ENCODE measurements at regions not wholly inside any gene's neighbourhood (a gene's known extent, or its start where the extent isn't known, plus 50 kb on each side); places are given as distances from the start of the nearest gene placed in this dataset.

- Histone ChIP-seq H3F3A (replicated peaks; ENCODE audit: insufficient read depth) (no peaks in the 10 kb centered on the region), H3K27me3 (ENCODE audit: insufficient read depth) (no peaks in the 10 kb centered on the region)
Measured at GRCh38 chr15:93476491-93477177, 387.6 kb upstream of the RGMA start.

More at GRCh38 chr15:93476491-93477177, 387.6 kb upstream of the RGMA start:
- DNase-seq, result no peak
- Histone ChIP-seq H3K79me2 (ENCODE audit: insufficient read depth) (no peaks in the 10 kb centered on the region), H3K36me3 (replicated peaks in 1 of 2; ENCODE audit: control insufficient read depth in 1 of 2, insufficient read depth in 2 of 2, low read length in 1 of 2) (no peaks in the 10 kb centered on the region), H4K20me1 (ENCODE audit: insufficient read depth) (no peaks in the 10 kb centered on the region), H3K4me1 (ENCODE audit: control insufficient read depth in 1 of 2, insufficient read depth in 2 of 2, low read depth in 1 of 2, low read length in 1 of 2) (no peaks in the 10 kb centered on the region), H3K9me2 (no peaks in the 10 kb centered on the region), H3K9ac (no peak overlapping the region), H2AFZ (ENCODE audit: low read depth) (no peak overlapping the region), H3K4me3 (ENCODE audit: low read depth in 2 of 2, low read length in 1 of 2) (no peak overlapping the region), H3K4me2 (no peak overlapping the region), H3K9me3 (no peaks in the 10 kb centered on the region), H3K27ac (ENCODE audit: low read depth in 2 of 2, low read length in 1 of 2) (no peak overlapping the region)
- POLR2A ChIA-PET, result no interaction called here
- TF ChIP-seq RXRA (IDR thresholded peaks at IDR 0.05; ENCODE audit: borderline replicate concordance, low read depth) (no peak), NRF1 (IDR thresholded peaks at IDR 0.05; ENCODE audit: low read depth, low read length) (no peak), RCOR1 (IDR thresholded peaks at IDR 0.05; ENCODE audit: low read length) (no peak), FOXM1 (IDR thresholded peaks at IDR 0.05; ENCODE audit: low read depth) (no peak), MXI1 (IDR thresholded peaks at IDR 0.05; ENCODE audit: low read depth, low read length) (no peak), SMC3 (IDR thresholded peaks at IDR 0.05; ENCODE audit: low read depth, low read length) (no peak), MEF2A (IDR thresholded peaks at IDR 0.05; ENCODE audit: borderline replicate concordance, low read depth) (no peak), JUND (IDR thresholded peaks at IDR 0.05) (no peak), TEAD4 (IDR thresholded peaks at IDR 0.05; ENCODE audit: borderline replicate concordance, insufficient read depth) (no peak), EZH2phosphoT487 (IDR thresholded peaks at IDR 0.05; ENCODE audit: borderline replicate concordance, low read depth) (no peak), SIN3A (IDR thresholded peaks at IDR 0.05; ENCODE audit: borderline replicate concordance, low read depth, low read length) (no peak), USF1 (IDR thresholded peaks at IDR 0.05; ENCODE audit: borderline replicate concordance, low read depth) (no peak), RFX5 (IDR thresholded peaks at IDR 0.05; ENCODE audit: low read length) (no peak), NFIC (IDR thresholded peaks at IDR 0.05; ENCODE audit: borderline replicate concordance) (no peak), MAX (IDR thresholded peaks at IDR 0.05; ENCODE audit: low read depth) (no peak), USF2 (IDR thresholded peaks at IDR 0.05; ENCODE audit: borderline replicate concordance, low read depth, low read length) (no peak)
- TF ChIP-seq, protein P1, sequence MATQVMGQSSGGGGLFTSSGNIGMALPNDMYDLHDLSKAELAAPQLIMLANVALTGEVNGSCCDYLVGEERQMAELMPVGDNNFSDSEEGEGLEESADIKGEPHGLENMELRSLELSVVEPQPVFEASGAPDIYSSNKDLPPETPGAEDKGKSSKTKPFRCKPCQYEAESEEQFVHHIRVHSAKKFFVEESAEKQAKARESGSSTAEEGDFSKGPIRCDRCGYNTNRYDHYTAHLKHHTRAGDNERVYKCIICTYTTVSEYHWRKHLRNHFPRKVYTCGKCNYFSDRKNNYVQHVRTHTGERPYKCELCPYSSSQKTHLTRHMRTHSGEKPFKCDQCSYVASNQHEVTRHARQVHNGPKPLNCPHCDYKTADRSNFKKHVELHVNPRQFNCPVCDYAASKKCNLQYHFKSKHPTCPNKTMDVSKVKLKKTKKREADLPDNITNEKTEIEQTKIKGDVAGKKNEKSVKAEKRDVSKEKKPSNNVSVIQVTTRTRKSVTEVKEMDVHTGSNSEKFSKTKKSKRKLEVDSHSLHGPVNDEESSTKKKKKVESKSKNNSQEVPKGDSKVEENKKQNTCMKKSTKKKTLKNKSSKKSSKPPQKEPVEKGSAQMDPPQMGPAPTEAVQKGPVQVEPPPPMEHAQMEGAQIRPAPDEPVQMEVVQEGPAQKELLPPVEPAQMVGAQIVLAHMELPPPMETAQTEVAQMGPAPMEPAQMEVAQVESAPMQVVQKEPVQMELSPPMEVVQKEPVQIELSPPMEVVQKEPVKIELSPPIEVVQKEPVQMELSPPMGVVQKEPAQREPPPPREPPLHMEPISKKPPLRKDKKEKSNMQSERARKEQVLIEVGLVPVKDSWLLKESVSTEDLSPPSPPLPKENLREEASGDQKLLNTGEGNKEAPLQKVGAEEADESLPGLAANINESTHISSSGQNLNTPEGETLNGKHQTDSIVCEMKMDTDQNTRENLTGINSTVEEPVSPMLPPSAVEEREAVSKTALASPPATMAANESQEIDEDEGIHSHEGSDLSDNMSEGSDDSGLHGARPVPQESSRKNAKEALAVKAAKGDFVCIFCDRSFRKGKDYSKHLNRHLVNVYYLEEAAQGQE (IDR thresholded peaks at IDR 0.05; ENCODE audit: low read depth, low read length), result no peak
- CTCF ChIA-PET, result no interaction called here
- WGBS (ENCODE audit: low lambda C conversion rate), result 21% methylated on average over 8 of the region's 8 CpGs

Measured in SK-N-SH (cell line).